Fibroblast of mammary gland (primary cell): ENCODE measurements at regions not wholly inside any gene's neighbourhood (a gene's known extent, or its start where the extent isn't known, plus 50 kb on each side); places are given as distances from the start of the nearest gene placed in this dataset.

Source experiments
- DNase-seq: peaks from one replicate; pipeline ENCODE4 v3.0.0-alpha.2; 2010; ENCODE audit warnings: low read depth
- H3K4me3 ChIP-seq: 2 replicates; pipeline ENCODE4 v1.5.1; 2011; ENCODE audit warnings: low read depth, mild to moderate bottlenecking, low read length, moderate library complexity; ENCODE audit not compliant: control insufficient read depth
- CTCF ChIP-seq: conservative IDR thresholded peaks from 2 replicates; pipeline ENCODE4 v1.5.1; 2011; ENCODE audit warnings: low read depth, low read length, inconsistent platforms; ENCODE audit not compliant: control insufficient read depth, insufficient read depth

GRCh38 chr18:56175330-56176001 is 462.9 kb downstream of the TXNL1 start:
- no peak overlapping the region for H3K4me3 ChIP-seq
- no peak for DNase-seq
- TF ChIP-seq CTCF: no peak

GRCh38 chr18:56173542-56174220 is 464.7 kb downstream of the TXNL1 start:
- no peak overlapping the region for H3K4me3 ChIP-seq
- DNase-seq: no peak
- TF ChIP-seq CTCF: no peak

GRCh38 chr18:56172527-56172926 is 465.9 kb downstream of the TXNL1 start:
- H3K4me3 ChIP-seq: no peak overlapping the region
- TF ChIP-seq CTCF: no peak
- no peak for DNase-seq

- no peak for DNase-seq
- no peak for TF ChIP-seq CTCF
- no peak overlapping the region for H3K4me3 ChIP-seq
Observed at GRCh38 chr18:56171848-56172247, 466.5 kb downstream of the TXNL1 start.

GRCh38 chr18:56168049-56168781 is 470.2 kb downstream of the TXNL1 start:
- no peak overlapping the region for H3K4me3 ChIP-seq
- no peak for TF ChIP-seq CTCF
- peak; percentile 61 for DNase-seq

GRCh38 chr18:56167366-56167765 is 471.0 kb downstream of the TXNL1 start:
- H3K4me3 ChIP-seq: no peak overlapping the region
- no peak for DNase-seq
- no peak for TF ChIP-seq CTCF
